ENCODE measurements at regions not wholly inside any gene's neighbourhood (a gene's known extent, or its start where the extent isn't known, plus 50 kb on each side); places are given as distances from the start of the nearest gene placed in this dataset.
A peak's percentile ranks its signal among the peaks of the same experiment; 100 is the strongest.
"Not testable (repeated sequence)": the region's sequence is repeated elsewhere in the genome, so short reads cannot be mapped to it uniquely, and the experiment has no call there.

DNA sequence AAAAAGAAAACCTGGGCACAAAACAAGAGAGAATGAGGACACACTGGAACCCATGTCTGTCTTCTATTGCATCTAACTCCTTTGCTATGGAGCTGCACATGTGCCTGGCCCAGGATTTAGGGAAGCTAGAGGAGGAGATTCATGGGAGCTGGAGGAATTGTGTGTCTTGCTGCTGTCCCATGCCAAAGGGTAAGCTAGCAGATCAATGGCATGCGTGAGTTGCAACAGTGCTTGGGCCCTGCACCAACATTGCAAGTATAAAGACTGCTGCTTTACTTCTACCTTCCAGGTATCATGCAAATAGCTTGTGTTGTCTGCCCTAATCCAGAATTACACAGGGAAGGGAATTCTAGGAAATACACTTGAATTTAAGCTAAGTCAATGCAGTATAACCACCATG, 196.4 kb upstream of the IGF1 start:
- no peak for TF ChIP-seq Cebpa-rat (IDR thresholded peaks at IDR 0.05)
- no peak overlapping the region for H3K4me2 ChIP-seq
- H3K27me3 ChIP-seq: no peaks in the 10 kb centered on the region
- H3K4me1 ChIP-seq: no peaks in the 10 kb centered on the region
- H3K36me3 ChIP-seq: no peaks in the 10 kb centered on the region
- H4K20me1 ChIP-seq: no peaks in the 10 kb centered on the region
- no peak overlapping the region for H3K4me3 ChIP-seq
- no peak overlapping the region for H3K9ac ChIP-seq
- no peak overlapping the region for H3K27ac ChIP-seq
- H3K9me3 ChIP-seq: peaks cover 16% of the 10 kb centered on the region

DNA sequence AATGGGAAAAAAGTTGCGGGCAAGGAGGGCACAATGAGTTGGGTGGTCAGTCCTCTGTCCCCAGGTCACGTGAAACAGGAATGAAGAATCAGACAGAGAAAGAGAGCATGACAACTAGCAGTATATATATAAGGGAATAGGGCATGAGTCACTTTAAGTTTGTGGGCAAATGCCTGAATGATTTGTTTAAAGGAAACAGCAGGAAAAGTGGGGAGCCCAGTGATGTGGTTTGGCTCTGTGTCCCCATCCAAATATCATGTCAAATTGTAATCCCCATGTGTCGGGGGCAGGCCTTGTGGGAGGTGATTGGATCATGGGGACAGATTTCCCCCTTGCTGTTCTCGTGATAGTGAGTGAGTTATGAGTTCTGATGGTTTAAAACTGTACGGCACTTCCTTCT, 195.3 kb upstream of the IGF1 start:
- TF ChIP-seq Cebpa-rat (IDR thresholded peaks at IDR 0.05): no peak
- Histone ChIP-seq H3K4me3 (no peak overlapping the region), H3K4me1 (no peaks in the 10 kb centered on the region), H3K9me3 (peaks cover 16% of the 10 kb centered on the region), H4K20me1 (no peaks in the 10 kb centered on the region), H3K9ac (no peak overlapping the region), H3K27me3 (no peaks in the 10 kb centered on the region), H3K4me2 (no peak overlapping the region), H3K27ac (no peak overlapping the region), H3K36me3 (no peaks in the 10 kb centered on the region)

DNA sequence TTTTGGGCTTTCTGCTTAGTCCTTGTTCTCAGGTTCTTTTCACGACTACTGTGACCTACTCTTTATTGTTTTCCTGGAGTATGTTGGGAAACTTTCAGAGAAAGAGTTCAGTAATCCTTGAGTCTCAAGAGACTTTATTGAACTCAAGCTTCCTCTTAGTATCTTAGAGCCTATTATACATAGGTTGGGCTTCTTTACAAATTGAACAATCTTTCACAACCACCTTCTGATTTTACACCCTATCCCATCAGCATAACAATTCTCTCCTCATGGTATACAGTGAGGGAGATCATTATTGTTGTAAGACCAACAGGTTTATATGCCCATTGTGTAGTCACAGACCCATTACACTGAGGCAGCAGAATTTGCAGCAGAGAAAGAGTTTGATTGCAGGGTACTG, 193.2 kb upstream of the IGF1 start:
- H3K9ac ChIP-seq: no peak overlapping the region
- H3K4me1 ChIP-seq: no peaks in the 10 kb centered on the region
- no peaks in the 10 kb centered on the region for H4K20me1 ChIP-seq
- H3K4me2 ChIP-seq: no peak overlapping the region
- no peaks in the 10 kb centered on the region for H3K36me3 ChIP-seq
- peaks cover 13% of the 10 kb centered on the region for H3K9me3 ChIP-seq
- no peak overlapping the region for H3K4me3 ChIP-seq
- no peaks in the 10 kb centered on the region for H3K27me3 ChIP-seq
- TF ChIP-seq Cebpa-rat (IDR thresholded peaks at IDR 0.05): no peak
- no peak overlapping the region for H3K27ac ChIP-seq

DNA sequence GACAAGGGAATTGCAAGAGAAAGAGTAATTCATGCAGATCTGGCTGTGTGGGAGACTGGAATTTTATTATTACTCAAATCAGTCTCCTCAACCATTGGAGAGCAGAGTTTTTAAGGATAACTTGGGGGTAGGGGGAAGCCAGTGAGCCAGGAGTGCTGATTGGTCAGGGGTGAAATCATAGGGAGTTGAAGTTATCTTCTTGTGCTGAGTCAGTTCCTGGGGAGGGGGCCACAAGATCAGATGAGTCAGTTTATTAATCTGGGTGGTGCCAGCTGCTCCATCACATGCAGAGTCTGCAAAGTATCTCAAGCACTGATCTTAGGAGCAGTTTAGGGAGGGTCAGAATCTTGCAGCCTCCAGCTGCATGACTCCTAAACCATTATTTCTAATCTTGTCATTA, 191.8 kb upstream of the IGF1 start:
- not testable (repeated sequence) for H3K4me2 ChIP-seq, H3K4me1 ChIP-seq, H3K27me3 ChIP-seq, H3K27ac ChIP-seq, H4K20me1 ChIP-seq, H3K4me3 ChIP-seq, H3K36me3 ChIP-seq, H3K9ac ChIP-seq
- peaks cover 13% of the 10 kb centered on the region for H3K9me3 ChIP-seq

DNA sequence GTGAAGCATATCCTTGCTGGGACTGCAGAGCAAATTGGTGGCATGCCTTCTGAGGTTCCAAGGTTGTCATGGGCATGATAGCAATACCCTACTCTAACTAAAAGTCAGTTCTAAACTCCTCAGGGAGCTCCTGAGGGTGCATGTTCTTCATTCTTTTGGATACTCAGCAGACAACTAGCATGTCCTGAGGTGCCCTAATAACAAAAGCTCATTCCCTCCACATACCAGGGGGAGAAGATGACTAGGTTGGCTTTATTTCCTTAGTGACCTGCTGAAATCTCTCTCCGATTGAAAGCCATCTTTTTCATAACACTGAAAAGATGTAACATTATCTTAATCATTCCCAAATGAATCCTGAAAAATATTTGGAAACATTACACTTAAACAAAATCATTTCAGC, 188.7 kb upstream of the IGF1 start:
- no peak overlapping the region for H3K27ac ChIP-seq
- no peak for TF ChIP-seq Cebpa-rat (IDR thresholded peaks at IDR 0.05)
- H3K4me3 ChIP-seq: no peak overlapping the region
- no peak overlapping the region for H3K9ac ChIP-seq
- H3K36me3 ChIP-seq: no peaks in the 10 kb centered on the region
- H3K27me3 ChIP-seq: no peaks in the 10 kb centered on the region
- peaks cover 12% of the 10 kb centered on the region for H3K9me3 ChIP-seq
- no peak overlapping the region for H3K4me2 ChIP-seq
- no peaks in the 10 kb centered on the region for H4K20me1 ChIP-seq
- H3K4me1 ChIP-seq: peaks cover 10% of the 10 kb centered on the region

DNA sequence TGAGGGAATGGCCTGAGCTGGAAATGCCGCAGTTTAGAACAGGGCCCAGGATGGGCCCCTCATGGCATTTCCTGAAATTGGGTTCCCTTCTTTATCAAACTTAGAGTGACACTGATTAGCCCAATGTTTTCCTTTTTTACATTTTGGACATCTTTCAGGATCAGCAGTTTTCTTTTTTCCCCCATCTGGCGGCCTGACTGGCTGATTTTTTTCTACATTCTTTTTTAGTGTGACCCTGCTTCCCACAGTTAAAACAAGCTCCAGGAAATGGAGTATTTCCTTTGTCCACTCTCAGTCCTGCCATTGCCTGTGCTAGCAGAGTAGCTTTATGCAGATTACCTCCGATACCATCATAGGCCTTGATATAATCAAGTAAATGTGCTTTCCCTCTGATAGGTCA, 185.8 kb upstream of the IGF1 start:
- peak overlapping the region; percentile 37; the same call in 1 of the 2 replicates for H3K4me2 ChIP-seq
- peaks cover 11% of the 10 kb centered on the region for H3K9me3 ChIP-seq
- H3K4me1 ChIP-seq, H3K27me3 ChIP-seq, H4K20me1 ChIP-seq, H3K36me3 ChIP-seq, H3K27ac ChIP-seq, H3K4me3 ChIP-seq, H3K9ac ChIP-seq: not testable (repeated sequence)

DNA sequence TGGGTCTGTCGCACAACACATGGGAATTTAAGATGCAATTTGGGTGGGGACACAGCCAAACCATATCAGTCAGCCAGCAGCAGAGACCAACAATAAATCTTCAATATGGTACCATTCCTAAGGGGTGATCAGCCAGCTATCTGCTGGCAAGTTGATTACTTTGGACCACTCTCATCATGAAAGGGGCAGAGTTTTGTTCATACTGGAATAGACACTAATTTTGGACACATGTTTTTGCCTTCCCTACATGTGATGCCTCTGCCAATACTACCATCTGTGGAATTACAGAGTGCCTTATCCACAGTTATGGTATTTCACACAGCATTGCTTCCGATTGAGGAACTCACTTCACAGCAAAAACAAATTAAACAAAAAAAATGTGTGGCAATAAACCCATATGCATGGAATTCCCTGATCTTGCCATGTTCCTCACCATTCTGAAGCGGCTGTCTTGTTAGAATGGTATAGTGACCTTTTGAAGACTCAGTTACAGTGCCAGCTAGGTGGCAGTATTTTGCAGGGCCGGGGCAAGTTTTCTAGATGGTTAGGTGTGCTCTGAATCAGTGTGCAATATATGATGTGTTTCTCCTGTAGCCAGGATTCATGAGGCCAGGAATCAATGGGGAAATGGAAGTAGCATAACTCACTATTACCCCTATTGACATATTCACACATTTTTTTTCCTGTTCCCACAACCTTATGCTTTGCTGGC, 179.0 kb upstream of the IGF1 start:
- no peak overlapping the region for H3K4me3 ChIP-seq
- no peaks in the 10 kb centered on the region for H3K4me1 ChIP-seq
- H3K4me2 ChIP-seq: no peak overlapping the region
- no peak overlapping the region for H3K27ac ChIP-seq
- no peak for TF ChIP-seq Cebpa-rat (IDR thresholded peaks at IDR 0.05)
- H3K27me3 ChIP-seq: no peaks in the 10 kb centered on the region
- peaks cover 47% of the 10 kb centered on the region for H3K9me3 ChIP-seq
- H3K9ac ChIP-seq: no peak overlapping the region
- H4K20me1 ChIP-seq: no peaks in the 10 kb centered on the region
- no peaks in the 10 kb centered on the region for H3K36me3 ChIP-seq

DNA sequence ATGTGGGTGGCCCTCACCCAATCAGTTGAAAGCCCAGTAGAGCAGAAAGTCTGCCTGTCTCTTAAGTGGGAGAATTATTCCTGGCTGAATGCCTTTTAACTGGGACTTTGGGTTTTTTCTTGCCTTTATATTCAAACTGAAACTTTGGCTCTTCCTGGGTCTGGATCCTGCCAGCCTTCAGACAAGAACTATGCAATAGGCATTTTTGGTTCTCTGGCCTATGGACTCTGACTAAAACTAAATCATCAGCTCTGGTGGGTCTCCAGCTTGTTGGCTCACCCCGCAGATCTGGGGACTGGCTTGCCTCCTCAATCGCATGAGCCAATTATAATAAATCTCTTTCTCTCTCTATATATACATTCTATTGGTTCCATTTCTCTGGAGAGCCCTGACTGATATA, 173.0 kb upstream of the IGF1 start:
- Histone ChIP-seq H3K27ac (no peak overlapping the region), H3K9me3 (peaks cover 24% of the 10 kb centered on the region), H3K4me1 (no peaks in the 10 kb centered on the region), H4K20me1 (no peaks in the 10 kb centered on the region), H3K4me2 (no peak overlapping the region), H3K27me3 (no peaks in the 10 kb centered on the region), H3K4me3 (no peak overlapping the region), H3K9ac (no peak overlapping the region), H3K36me3 (no peaks in the 10 kb centered on the region)
- no peak for TF ChIP-seq Cebpa-rat (IDR thresholded peaks at IDR 0.05)

DNA sequence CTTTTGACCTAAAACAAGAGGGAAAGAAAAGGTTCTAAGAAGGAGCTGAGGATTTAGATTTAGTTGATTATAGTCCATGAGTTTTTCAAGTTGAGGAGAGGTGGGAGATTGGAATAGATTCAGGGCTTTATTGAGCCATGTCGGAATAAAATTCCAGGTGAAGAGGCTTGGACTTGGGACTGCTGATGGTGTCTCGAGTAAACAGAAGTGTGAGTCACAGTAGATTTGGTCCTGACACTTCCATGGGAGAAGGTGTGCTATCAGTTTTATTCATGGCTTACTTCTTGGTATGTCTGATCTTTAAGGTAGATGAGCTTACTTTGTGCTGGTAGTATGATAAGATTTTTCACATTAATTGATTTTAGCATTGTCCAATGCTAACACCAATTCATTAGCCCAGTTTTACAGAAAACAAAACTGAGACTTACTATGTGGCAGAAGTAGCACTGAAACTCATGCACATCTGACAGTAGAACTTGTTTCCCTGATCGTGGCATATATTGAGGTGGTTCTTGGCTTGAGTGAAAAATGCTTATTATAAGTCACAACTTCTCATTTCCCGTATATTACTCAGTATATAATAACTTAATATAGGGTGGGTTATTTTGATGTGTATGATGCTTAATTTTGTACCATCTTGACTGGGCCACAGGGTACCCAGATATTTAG, 172.4 kb upstream of the IGF1 start:
- H3K9me3 ChIP-seq: peaks cover 18% of the 10 kb centered on the region
- H3K4me2 ChIP-seq: no peak overlapping the region
- H3K4me1 ChIP-seq: no peaks in the 10 kb centered on the region
- no peaks in the 10 kb centered on the region for H3K27me3 ChIP-seq
- H3K27ac ChIP-seq: no peak overlapping the region
- H4K20me1 ChIP-seq: no peaks in the 10 kb centered on the region
- H3K4me3 ChIP-seq: no peak overlapping the region
- no peak for TF ChIP-seq Cebpa-rat (IDR thresholded peaks at IDR 0.05)
- no peaks in the 10 kb centered on the region for H3K36me3 ChIP-seq
- no peak overlapping the region for H3K9ac ChIP-seq

DNA sequence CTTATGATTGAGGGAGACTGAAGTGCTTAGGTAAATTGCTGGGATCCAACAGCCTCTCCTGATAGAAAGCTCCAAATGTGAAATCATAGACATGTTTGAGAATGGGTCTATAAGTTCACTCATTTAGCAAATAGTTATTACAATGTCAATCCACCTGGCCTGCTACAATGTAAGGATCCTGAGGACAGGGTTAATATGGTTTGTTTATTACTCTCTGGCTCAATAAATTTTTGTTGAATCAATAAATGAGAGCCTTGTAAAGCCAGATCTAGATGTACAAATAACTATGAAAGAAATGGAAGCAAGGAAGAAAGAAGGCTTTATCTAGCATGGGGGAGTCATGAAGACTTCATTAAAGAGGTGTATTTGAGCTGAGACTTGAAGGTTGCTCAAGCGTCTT, 165.6 kb upstream of the IGF1 start:
- TF ChIP-seq Cebpa-rat (IDR thresholded peaks at IDR 0.05): no peak
- no peak overlapping the region for H3K4me3 ChIP-seq
- no peaks in the 10 kb centered on the region for H3K27me3 ChIP-seq
- no peak overlapping the region for H3K27ac ChIP-seq
- H3K36me3 ChIP-seq: no peaks in the 10 kb centered on the region
- H3K4me1 ChIP-seq: no peaks in the 10 kb centered on the region
- H3K9ac ChIP-seq: no peak overlapping the region
- H3K4me2 ChIP-seq: no peak overlapping the region
- H4K20me1 ChIP-seq: no peaks in the 10 kb centered on the region
- peaks cover 2% of the 10 kb centered on the region; the same call in 1 of the 2 replicates for H3K9me3 ChIP-seq

Measured in BLaER1 (cell line).